ENCODE measurements at regions not wholly inside any gene's neighbourhood (a gene's known extent, or its start where the extent isn't known, plus 50 kb on each side); places are given as distances from the start of the nearest gene placed in this dataset.
"Not testable (repeated sequence)": the region's sequence is repeated elsewhere in the genome, so short reads cannot be mapped to it uniquely, and the experiment has no call there.

GRCh38 chr17:22044706-22045246, 352.5 kb downstream of the KCNJ18 start:
- not testable (repeated sequence) for DNase-seq

GRCh38 chr17:22047521-22047920, 355.2 kb downstream of the KCNJ18 start:
- not testable (repeated sequence) for DNase-seq

- DNase-seq, result not testable (repeated sequence)
Observed at GRCh38 chr17:22048226-22048625, 355.9 kb downstream of the KCNJ18 start.

GRCh38 chr17:22050766-22051165, 358.4 kb downstream of the KCNJ18 start:
- not testable (repeated sequence) for DNase-seq

GRCh38 chr17:22052715-22053114, 360.4 kb downstream of the KCNJ18 start:
- not testable (repeated sequence) for DNase-seq

DNA sequence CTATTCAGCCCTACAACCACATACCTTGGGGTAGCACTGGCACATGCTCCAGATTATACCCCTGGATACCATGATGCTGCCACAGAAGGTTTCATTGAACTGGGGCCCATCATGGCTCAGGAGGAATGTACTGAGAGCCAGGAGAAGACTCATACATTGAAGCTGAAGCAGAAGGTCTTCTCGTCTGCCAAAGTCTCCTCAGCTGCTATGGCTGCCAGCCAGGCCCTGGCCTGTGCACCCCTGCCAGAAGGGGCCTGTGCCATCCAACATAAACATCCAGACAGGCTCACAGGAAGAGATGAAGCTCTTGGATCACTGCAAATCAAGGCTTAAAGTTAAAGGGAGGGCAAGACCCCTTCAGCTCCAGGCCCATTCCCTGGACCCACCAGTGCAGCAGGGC, 364.2 kb downstream of the KCNJ18 start:
- not testable (repeated sequence) for DNase-seq

DNA sequence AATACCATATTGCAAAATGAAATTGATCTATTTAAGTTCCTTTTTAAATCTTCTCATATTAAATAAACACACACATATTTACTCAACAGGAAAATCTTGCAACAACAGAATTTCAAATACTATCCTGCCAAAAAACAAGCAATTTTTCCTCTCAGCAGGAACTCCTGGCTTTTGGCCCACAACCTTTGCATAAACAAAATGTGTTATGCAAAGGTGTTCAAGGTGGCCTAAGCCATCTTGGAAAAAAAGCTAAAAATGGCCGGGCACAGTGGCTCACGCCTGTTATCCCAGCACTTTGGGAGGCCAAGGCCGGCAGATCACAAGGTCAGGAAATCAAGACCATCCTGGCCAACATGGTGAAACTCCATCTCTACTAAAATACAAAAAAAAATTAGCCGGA, 383.6 kb downstream of the KCNJ18 start:
- DNase-seq, result not testable (repeated sequence)

DNA sequence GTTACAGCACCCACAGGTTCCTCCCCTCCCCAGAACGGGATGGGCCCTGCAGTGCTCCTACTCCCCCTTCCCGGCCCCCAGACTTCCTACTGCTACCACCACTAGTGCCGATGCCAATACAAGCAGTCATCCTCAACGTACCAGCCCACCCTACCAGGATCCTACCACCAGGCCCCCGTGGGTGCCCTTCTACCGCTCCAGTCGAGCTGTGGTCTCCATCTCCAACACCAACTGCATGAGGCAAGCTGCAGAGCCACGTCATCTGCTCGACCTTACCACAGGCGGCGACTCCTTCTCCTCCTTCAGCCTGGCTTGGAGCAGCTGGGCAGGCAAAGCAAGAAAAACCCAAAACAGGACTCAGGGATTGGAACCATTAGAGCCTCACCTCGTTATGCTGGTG, 396.3 kb downstream of the KCNJ18 start:
- not testable (repeated sequence) for DNase-seq

GRCh38 chr17:22090263-22090935, 398.1 kb downstream of the KCNJ18 start:
- DNase-seq, result no peak

GRCh38 chr17:22091041-22091679, 398.8 kb downstream of the KCNJ18 start:
- DNase-seq, result not testable (repeated sequence)

- DNase-seq, result not testable (repeated sequence)
Observed at GRCh38 chr17:22091840-22092239, 399.5 kb downstream of the KCNJ18 start.

- DNase-seq, result not testable (repeated sequence)
Observed at GRCh38 chr17:22095414-22095813, 403.1 kb downstream of the KCNJ18 start.

DNA sequence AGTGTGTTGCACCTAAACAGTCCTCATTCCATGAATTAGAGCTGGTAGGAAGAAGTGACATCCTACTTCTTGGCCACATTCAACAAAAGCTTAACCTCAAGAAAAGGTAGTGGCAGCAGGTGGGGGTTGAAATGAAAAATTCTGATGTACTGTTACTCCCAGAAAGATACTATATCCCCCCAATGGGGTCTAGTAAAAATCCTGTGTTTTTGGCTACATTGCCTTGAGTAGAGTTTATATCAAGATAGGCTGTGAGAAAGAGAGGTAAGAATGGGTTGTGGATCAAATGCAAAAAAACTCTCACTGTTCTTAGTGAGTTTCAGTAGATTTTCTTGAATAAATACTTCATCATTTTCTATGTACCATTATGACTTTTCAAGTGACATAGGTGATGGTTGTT, 407.3 kb downstream of the KCNJ18 start:
- DNase-seq, result not testable (repeated sequence)

- DNase-seq, result no peak
Observed at GRCh38 chr17:22102177-22102576, 409.9 kb downstream of the KCNJ18 start.

- not testable (repeated sequence) for DNase-seq
Observed at GRCh38 chr17:22116720-22117119, 424.4 kb downstream of the KCNJ18 start.

- DNase-seq, result not testable (repeated sequence)
Observed at GRCh38 chr17:22117401-22117800, 425.1 kb downstream of the KCNJ18 start.

DNA sequence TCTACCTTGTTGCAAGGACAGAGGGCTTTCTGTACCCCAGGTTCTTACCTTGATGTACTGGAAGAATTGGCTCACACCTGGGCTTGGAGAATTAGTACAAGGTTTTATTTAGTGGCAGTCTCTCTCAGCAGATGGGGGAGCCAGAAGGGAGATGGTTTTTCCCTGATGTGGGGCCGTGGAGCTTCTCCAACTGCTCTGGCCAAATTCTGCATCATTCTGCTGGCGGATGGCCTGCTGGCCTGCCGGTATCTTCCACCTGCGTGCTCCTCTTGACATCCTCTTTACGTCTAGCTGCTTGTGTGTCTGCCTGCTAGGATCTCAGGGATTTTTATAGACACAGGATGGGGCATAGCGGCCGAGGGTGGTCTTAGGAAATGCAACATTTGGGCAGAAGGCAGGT, 426.7 kb downstream of the KCNJ18 start:
- not testable (repeated sequence) for DNase-seq

GRCh38 chr17:22119751-22120150, 427.4 kb downstream of the KCNJ18 start:
- DNase-seq, result not testable (repeated sequence)

GRCh38 chr17:22123536-22124281, 431.4 kb downstream of the KCNJ18 start:
- DNase-seq, result no peak

- DNase-seq, result no peak
Observed at GRCh38 chr17:22128171-22128570, 435.8 kb downstream of the KCNJ18 start.

GRCh38 chr17:22128723-22129122, 436.4 kb downstream of the KCNJ18 start:
- no peak for DNase-seq

DNA sequence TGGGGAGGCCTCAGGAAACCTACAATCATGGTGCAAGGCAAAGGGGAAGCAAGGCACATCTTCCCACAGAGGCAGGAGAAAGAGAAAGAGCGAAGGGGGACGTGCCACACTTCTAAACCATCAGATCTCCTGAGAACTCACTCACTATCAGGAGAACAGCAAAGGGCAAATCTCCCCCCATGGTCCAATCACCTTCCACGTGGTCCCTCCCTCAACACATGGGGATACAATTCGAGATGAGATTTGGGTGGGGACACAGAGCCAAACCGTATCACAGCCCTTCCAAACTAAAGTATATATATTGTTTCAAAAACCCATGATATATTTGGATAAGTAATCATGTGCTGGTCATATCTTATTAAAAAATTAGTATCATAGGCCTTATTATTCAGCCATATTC, 437.6 kb downstream of the KCNJ18 start:
- not testable (repeated sequence) for DNase-seq

DNA sequence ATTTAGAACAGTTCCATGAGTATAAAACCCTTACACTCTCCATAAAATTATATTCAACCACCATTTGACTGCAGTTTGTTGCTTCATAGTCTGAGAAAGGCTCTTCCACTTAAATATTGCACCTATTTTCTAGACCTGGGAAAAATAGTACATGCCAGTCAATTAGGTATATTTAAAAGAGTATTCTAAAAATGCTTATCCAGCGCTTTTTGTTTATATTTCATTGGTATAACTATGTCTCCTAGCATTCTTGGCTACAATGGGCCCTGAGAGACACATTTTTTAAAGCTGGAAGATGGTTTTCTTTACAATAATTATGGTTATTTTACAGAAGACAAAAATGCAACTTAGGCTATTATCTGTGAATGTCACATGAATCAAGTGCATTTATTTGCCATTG, 439.4 kb downstream of the KCNJ18 start:
- DNase-seq, result no peak

Measured in suppressor macrophage (primary cell).